LNCaP clone FGC (cell line): ENCODE measurements at regions not wholly inside any gene's neighbourhood (a gene's known extent, or its start where the extent isn't known, plus 50 kb on each side); places are given as distances from the start of the nearest gene placed in this dataset.
"Not testable (repeated sequence)": the region's sequence is repeated elsewhere in the genome, so short reads cannot be mapped to it uniquely, and the experiment has no call there.

Experiments used
- DNase-seq: peaks from one replicate; pipeline ENCODE4 v3.0.0-alpha.2; 2011; ENCODE audit warnings: low read depth
- H3K4me3 ChIP-seq: 2 replicates; pipeline ENCODE4 v1.5.1; 2011; ENCODE audit warnings: mild to moderate bottlenecking, low read depth, low read length, control low read depth
- CTCF ChIP-seq: IDR thresholded peaks from 2 replicates; pipeline ENCODE4 v1.5.1; 2012; ENCODE audit warnings: mild to moderate bottlenecking; ENCODE audit not compliant: control insufficient read depth, insufficient read depth; ENCODE audit errors: extremely low read depth

- no peak for TF ChIP-seq CTCF
- no peak overlapping the region for H3K4me3 ChIP-seq
- no peak for DNase-seq
Measured at GRCh38 chrX:55867181-55867651, 149.7 kb downstream of the RRAGB start.

- TF ChIP-seq CTCF: no peak
- no peak for DNase-seq
- no peak overlapping the region for H3K4me3 ChIP-seq
Measured at GRCh38 chrX:55867708-55868107, 150.2 kb downstream of the RRAGB start.

GRCh38 chrX:55874807-55875206 lies 157.3 kb downstream of the RRAGB start:
- no peak for TF ChIP-seq CTCF
- DNase-seq: no peak
- no peak overlapping the region for H3K4me3 ChIP-seq

- H3K4me3 ChIP-seq, DNase-seq: not testable (repeated sequence)
Measured at GRCh38 chrX:55883541-55883940, 166.0 kb downstream of the RRAGB start.

GRCh38 chrX:55907968-55908607 lies 190.5 kb downstream of the RRAGB start:
- no peak for TF ChIP-seq CTCF
- DNase-seq: no peak

GRCh38 chrX:55908661-55909212 lies 191.2 kb downstream of the RRAGB start:
- 0 out of 2 replicates have a peak overlapping the region, but pooled peaks have one; percentile 9 for H3K4me3 ChIP-seq
- no peak for TF ChIP-seq CTCF
- DNase-seq: no peak

More at GRCh38 chrX:55907968-55908607, 190.5 kb downstream of the RRAGB start:
- H3K4me3 ChIP-seq: no peak overlapping the region

- DNase-seq: no peak
- TF ChIP-seq CTCF: no peak
- H3K4me3 ChIP-seq: no peak overlapping the region
Measured at GRCh38 chrX:55919367-55920221, 202.0 kb downstream of the RRAGB start.
